ENCODE measurements at regions not wholly inside any gene's neighbourhood (a gene's known extent, or its start where the extent isn't known, plus 50 kb on each side); places are given as distances from the start of the nearest gene placed in this dataset.
"Not testable (repeated sequence)": the region's sequence is repeated elsewhere in the genome, so short reads cannot be mapped to it uniquely, and the experiment has no call there.

DNA sequence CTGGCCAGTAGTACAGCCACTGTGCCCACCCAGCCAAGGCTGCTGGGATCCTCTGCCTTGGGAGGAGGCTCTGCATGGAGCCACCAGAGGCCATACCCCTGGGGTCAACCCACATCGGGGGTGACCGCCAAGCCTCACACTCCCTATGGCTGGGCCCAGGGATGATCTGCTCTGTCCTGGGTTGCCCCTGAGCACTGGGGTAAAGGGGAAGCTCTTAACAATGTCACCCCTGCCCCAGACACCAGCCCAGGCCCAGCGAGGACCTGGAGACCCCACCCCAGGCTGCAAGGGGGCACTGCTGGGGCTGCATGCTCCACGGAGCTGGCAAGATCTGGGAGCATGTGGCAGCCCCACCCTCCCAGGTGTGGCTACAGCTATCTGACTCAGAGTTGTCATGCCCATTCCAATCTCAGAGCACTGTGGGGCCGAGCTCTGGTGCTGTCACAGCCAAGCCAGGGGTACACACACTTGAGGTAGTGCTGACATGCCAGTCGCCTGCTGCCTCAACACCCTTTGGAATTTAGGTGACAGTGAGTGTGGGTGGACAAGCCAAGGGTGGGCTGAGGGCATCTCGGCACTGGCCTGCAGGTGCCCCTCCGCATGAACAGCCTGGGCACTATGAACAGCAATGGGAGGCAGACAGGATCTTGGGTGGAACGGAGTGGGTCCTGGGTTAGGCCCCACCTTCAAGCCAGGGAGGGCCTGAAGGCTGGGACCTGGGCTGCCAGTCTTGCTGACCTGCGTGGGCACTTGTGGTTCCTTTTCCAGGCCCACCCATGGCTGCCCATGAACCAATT is 427.7 kb downstream of the LRRIQ3 start:
- no peak for DNase-seq (ENCODE audit: low read depth)

DNA sequence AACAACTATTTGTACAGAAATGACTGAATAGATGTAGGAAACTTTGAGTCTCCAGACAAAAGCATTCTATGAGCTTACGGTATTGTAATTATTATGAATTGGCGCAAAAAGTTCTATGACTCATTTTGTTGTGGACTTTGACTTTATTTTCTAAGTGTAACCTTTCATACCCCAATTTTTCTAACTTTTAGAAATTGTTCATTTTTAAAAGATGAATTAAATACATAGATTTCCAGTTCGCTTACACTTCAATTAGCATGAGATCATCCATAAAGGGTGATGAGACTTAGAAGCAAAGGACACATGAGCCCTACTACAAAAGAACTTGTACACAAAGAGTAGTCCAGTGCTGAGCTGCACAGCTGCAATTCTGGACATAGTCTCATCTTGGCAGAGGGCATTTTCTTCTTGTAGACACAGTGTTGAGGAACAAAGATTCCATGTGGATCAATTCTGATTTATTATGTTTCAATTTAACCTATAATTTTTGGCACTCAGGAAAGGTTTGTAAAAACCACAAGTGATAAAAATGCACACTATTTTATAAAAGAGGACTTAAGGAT is 431.1 kb downstream of the LRRIQ3 start:
- no peak for DNase-seq (ENCODE audit: low read depth)

DNA sequence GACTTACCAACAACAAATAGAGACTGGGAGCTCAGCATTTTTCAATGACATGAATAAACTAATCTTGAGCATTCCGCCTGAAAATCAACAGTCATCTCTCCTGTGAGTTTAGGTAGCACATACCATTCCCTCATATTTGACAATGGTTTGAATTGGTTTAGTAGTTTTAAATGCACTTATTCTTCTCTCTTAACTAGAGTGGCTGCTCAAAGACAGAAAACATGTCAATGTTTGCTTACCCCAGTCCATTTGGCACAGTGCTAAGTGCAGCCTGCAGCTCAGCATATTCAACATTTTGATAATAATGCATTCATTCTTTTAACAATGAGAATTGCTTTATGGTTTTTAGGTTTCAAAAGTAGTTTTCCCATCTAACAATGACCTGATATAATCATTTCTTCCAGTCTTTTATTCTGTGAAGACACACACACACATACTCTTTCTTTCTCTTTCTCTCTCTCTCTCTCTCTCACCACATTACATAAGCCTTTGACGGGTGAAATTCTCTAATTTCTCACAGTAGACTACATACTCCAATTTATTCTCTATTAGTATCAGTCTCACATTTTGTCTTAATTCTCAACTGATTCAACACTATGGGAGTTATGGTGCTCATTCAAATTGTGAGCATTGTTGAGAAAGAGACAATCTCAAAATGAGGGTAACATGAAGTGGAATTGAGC is 432.3 kb downstream of the LRRIQ3 start:
- no peak for DNase-seq (ENCODE audit: low read depth)

DNA sequence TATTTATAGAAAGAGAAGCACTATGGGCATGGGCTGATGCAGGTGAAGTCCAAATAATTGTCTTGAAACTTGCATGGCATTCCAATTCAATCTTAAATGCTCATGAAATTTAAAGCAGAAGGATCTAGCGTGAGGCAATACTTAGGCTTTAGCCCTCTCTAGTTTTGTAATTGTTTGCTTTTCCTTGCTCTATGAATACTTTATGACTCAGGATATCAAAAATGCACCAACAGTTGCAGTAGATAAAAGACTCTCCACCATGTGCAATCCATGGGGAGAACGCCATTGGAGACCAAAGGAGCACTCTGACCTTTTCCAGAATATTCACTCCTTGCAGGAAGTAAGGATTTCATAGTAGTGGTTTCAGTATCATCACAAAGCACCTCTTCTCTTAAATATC is 436.4 kb downstream of the LRRIQ3 start:
- no peak for DNase-seq (ENCODE audit: low read depth)

GRCh38 chr1:73759011-73759410 is 439.0 kb downstream of the LRRIQ3 start:
- no peak for DNase-seq (ENCODE audit: low read depth)

DNA sequence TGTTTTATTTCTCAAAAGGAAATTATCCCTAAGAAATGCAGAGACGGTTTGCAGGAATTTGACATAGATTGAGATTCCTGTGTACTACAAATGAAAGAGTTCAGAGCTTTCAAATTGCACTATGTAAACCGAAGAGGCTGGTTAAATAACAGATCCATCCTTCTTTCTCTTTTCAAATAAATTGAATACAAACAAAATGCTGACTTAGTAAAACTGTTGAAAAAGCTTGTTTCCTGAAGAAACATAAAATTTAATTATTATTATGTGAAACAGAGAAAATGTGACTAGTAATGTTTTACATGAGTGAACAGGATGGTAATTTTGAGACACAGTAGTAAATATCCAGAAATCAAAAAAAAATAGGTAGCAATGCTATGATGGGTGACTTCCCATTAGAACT is 441.2 kb downstream of the LRRIQ3 start:
- DNase-seq (ENCODE audit: low read depth) = no peak

DNA sequence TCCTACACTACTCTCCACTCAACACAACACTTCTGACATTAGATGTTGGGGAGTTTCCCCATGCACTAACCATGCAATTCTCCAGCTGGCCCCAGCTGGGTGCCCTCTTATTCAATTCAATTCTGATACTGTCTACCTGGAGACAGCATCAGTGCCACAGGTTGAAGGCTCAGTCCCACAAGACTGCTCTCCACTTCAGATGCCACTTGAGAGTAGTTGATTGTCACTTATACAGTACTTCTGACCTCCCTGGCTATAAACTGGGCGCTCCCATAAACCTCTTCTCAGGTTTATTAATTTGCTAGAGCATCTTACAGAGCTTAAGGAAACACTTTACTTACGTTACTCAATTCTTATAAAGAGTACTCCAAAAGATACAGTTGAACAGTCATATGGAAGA is 442.3 kb downstream of the LRRIQ3 start:
- DNase-seq (ENCODE audit: low read depth) = no peak

- DNase-seq (ENCODE audit: low read depth) = no peak
Measured at GRCh38 chr1:73749996-73750395, 448.0 kb downstream of the LRRIQ3 start.

- no peak for DNase-seq (ENCODE audit: low read depth)
Measured at GRCh38 chr1:73744985-73745384, 453.0 kb downstream of the LRRIQ3 start.

DNA sequence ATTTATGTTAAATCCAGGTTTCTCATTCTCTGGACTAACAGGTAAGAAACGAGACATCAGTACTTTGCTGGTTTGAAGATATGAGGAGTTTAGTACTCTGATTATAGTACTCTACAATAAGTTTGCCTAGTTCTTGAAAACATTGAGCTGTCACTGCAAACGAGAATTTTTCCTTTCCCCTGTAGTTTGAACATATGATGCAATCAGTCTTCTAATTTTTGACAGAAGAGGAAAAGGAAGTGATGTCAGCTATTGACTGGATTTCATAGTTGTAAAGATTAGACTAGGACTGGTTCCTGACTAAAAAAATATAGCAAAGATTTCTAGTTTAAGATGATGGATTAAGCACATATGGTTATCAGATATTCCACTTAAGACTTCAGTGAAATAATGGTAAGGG is 461.9 kb downstream of the LRRIQ3 start:
- DNase-seq (ENCODE audit: low read depth) = no peak

DNA sequence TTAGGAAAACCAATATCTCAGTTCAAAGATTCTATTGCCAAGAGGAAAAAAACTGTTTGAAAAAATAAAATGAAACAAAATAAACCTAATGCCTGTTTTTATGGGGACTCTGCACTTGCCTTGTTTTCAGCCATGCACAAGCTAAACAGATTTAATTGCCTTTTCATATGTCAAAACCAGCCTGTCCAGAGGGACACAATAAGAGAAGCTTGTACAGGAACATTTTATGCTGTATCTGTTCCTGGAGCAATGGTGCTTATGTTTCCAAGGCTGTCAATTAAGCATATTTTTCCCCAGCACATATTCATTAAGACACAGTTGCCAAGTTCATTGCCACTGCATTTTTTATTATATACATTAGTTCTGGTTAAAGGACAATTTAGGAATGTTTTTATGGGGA is 470.9 kb downstream of the LRRIQ3 start:
- no peak for DNase-seq (ENCODE audit: low read depth)

GRCh38 chr1:73722055-73722454 is 475.9 kb downstream of the LRRIQ3 start:
- no peak for DNase-seq (ENCODE audit: low read depth)

DNA sequence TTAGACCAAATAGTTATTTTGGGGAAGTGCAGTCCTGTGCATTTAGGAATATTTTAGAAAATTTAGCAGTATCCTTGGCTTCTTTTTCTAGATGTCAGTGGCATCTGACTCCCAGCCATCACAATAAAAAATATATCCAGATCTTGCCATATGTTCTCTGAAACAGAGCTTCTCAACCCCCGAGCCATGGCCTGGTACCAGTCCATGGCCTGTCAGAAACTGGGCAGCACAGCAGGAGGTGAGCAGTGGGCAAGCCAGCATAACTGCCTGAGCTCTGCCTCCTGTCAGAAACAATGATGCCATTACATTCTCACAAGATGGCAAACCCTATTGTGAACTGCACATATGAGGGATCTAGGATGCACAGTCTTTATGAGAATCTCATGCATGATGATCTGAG is 480.0 kb downstream of the LRRIQ3 start:
- no peak for DNase-seq (ENCODE audit: low read depth)

DNA sequence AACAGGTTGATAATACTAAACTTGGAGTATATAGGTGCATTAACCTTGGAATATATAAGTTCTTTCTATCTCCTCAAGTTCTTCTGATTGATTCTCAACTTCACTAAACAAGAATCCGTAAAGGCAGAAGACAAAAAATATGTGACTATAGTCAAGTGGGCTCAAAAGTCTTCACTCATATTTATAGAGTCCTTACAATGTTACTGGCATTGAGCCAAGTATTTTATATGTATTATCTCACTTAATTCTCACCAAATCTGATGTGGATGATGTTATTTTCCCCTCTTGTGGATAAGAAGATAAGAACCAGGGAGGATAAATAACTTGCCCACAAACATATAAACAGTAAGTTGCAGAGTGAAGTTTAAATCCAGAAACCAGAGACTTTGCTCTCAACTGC is 486.9 kb downstream of the LRRIQ3 start:
- no peak for DNase-seq (ENCODE audit: low read depth)

DNA sequence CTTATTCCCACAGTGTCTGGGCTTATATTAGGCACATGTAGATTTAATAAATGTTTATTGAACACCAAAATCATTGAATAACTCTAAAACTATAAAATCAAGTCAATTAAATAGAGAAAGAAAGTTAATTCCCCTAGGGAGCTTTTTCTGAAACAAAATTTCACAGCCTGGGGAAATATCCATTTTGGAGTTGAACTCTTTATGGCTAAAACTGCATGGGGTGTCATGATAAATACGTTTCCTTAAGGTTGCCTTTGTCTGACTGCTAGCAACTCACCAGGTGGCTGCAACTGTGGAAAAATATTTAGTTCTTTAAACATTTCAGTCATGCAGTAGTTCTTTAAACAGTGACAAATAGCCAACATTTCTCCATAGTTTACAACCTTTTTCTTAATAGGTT is 496.1 kb downstream of the LRRIQ3 start:
- no peak for DNase-seq (ENCODE audit: low read depth)

DNA sequence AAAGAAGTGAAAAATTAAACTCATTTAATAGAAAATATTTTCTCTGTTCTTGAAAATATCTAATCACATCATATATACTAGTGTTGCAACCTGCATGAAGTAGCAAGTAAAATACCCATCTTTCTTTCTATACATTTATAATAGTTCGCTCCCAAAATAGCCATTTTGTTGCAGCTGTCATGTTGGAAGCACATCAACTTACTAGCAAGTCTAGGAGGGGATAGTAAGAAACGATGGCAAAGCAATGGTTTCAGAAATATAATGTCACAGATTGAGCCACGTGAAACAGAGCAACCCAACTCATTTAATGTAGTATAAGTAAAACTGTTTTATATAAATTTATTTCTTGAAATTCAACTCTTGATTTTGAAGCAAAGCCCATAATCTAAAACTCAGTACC is 521.8 kb downstream of the LRRIQ3 start:
- no peak for DNase-seq (ENCODE audit: low read depth)

- DNase-seq (ENCODE audit: low read depth) = peak; percentile 1
Measured at GRCh38 chr1:73674945-73675561, 522.9 kb downstream of the LRRIQ3 start.

DNA sequence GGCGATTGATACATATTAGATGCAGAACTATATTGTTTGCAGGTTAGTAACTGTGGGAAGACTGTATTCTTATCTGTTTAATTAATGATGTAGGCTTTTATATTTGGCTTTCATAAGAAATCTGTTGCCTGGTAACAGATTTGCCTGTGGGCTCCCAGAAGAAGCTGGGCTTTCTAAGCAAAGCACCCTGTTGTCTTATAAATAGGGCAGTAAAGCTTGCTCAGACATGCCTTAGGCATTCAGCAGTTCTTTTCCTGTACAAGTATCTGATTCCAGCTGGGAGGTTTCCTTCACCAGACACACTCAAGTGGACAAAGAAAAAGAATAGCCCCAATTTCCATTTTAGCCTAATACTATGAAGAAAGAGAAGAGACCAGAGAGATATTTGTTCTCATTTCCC is 524.0 kb downstream of the LRRIQ3 start:
- no peak for DNase-seq (ENCODE audit: low read depth)

- DNase-seq (ENCODE audit: low read depth) = no peak
Measured at GRCh38 chr1:73671530-73671929, 526.4 kb downstream of the LRRIQ3 start.

GRCh38 chr1:73667959-73668358 is 530.0 kb downstream of the LRRIQ3 start:
- DNase-seq (ENCODE audit: low read depth) = not testable (repeated sequence)

GRCh38 chr1:73662526-73662925 is 535.5 kb downstream of the LRRIQ3 start:
- no peak for DNase-seq (ENCODE audit: low read depth)

- DNase-seq (ENCODE audit: low read depth) = no peak
Measured at GRCh38 chr1:73659136-73659535, 538.8 kb downstream of the LRRIQ3 start.

- DNase-seq (ENCODE audit: low read depth) = no peak
Measured at GRCh38 chr1:73654714-73655113, 543.3 kb downstream of the LRRIQ3 start.
